CD14-positive monocyte (primary cell): ENCODE measurements at regions not wholly inside any gene's neighbourhood (a gene's known extent, or its start where the extent isn't known, plus 50 kb on each side); places are given as distances from the start of the nearest gene placed in this dataset.

Source experiments
- DNase-seq, 3 donors: peaks; one replicate each; pipeline ENCODE4 v3.0.0-alpha.2; 2011 to 2022
- H2AFZ ChIP-seq: 2 replicates; pipeline ENCODE4 v1.6.0; 2012; ENCODE audit warnings: mild to moderate bottlenecking, low read depth, low read length, inconsistent platforms; ENCODE audit not compliant: insufficient read depth, poor library complexity, severe bottlenecking
- H3K27ac ChIP-seq, 2 donors: 1 replicate in 1 of 2; 2 replicates in 1 of 2; pipeline ENCODE4 v1.5.1; 2012 to 2013; ENCODE audit warnings: low read length in 2 of 2, control low read depth in 1 of 2, inconsistent platforms in 1 of 2, low read depth in 1 of 2, mild to moderate bottlenecking in 1 of 2
- H3K27me3 ChIP-seq, 2 donors: one replicate each; pipeline versions ENCODE4 v1.6.0 to v1.6.1; 2011 to 2013; ENCODE audit warnings: low read length in 2 of 2; ENCODE audit not compliant: control insufficient read depth in 2 of 2, insufficient read depth in 2 of 2
- H3K36me3 ChIP-seq, 2 donors: replicated peaks in 1 of 2; 1 replicate in 1 of 2; 2 replicates in 1 of 2; pipeline versions ENCODE4 v1.5.1 to v1.6.1; 2012 to 2013; ENCODE audit warnings: low read length in 2 of 2, control low read depth in 1 of 2, inconsistent platforms in 1 of 2, mild to moderate bottlenecking in 1 of 2; ENCODE audit not compliant: insufficient read depth in 2 of 2, control insufficient read depth in 1 of 2
- H3K4me1 ChIP-seq, 2 donors: 1 replicate in 1 of 2; 2 replicates in 1 of 2; pipeline versions ENCODE4 v1.5.1 to v1.6.1; 2012 to 2013; ENCODE audit warnings: low read length in 2 of 2, control low read depth in 1 of 2, inconsistent platforms in 1 of 2, mild to moderate bottlenecking in 1 of 2, moderate library complexity in 1 of 2; ENCODE audit not compliant: insufficient read depth in 2 of 2, control insufficient read depth in 1 of 2
- H3K4me2 ChIP-seq: replicated peaks from 2 replicates; pipeline ENCODE3; 2012; ENCODE audit warnings: low read length, moderate library complexity, mild to moderate bottlenecking; ENCODE audit not compliant: poor library complexity, severe bottlenecking; ENCODE audit errors: extremely low read depth
- H3K4me3 ChIP-seq, 3 experiments: fragments of 200-600 bp in 1 of 3; sonication (generic) in 1 of 3; replicated peaks in 1 of 3; 1 replicate in 2 of 3; 2 replicates in 1 of 3; pipeline ENCODE4 v1.5.1; 2011 to 2013; ENCODE audit warnings: low read length in 3 of 3, mild to moderate bottlenecking in 3 of 3, control low read depth in 2 of 3, low read depth in 2 of 3, inconsistent platforms in 1 of 3, moderate library complexity in 1 of 3
- H3K79me2 ChIP-seq: 2 replicates; pipeline ENCODE4 v1.6.0; 2012; ENCODE audit warnings: mild to moderate bottlenecking, control low read depth, inconsistent platforms, low read length, moderate library complexity; ENCODE audit not compliant: insufficient read depth
- H3K9ac ChIP-seq: 2 replicates; pipeline ENCODE4 v1.6.0; 2017; ENCODE audit warnings: low read length, mild to moderate bottlenecking; ENCODE audit not compliant: insufficient read depth, poor library complexity, severe bottlenecking
- H3K9me3 ChIP-seq, 2 donors: replicated peaks in 1 of 2; 1 replicate in 1 of 2; 2 replicates in 1 of 2; pipeline versions ENCODE4 v1.5.1 to v1.6.1; 2012 to 2013; ENCODE audit warnings: low read length in 2 of 2, control low read depth in 1 of 2; ENCODE audit not compliant: control insufficient read depth in 1 of 2, insufficient read depth in 1 of 2
- H4K20me1 ChIP-seq: 2 replicates; pipeline ENCODE4 v1.6.0; 2012; ENCODE audit warnings: mild to moderate bottlenecking, low read length, control low read depth, moderate library complexity; ENCODE audit not compliant: insufficient read depth
- H3K27ac Mint-ChIP-seq, 7 donors: one replicate each; pipeline ENCODE4 v1.8.0; 2020; ENCODE audit warnings: mild to moderate bottlenecking in 7 of 7, mixed read lengths in 7 of 7, moderate library complexity in 6 of 7, inconsistent platforms in 2 of 7
- H3K27me3 Mint-ChIP-seq, 3 donors: one replicate each; pipeline ENCODE4 v1.8.0; 2021 to 2022; ENCODE audit warnings: low read depth in 3 of 3, mild to moderate bottlenecking in 3 of 3, mixed read lengths in 3 of 3, moderate library complexity in 3 of 3, inconsistent platforms in 1 of 3
- H3K36me3 Mint-ChIP-seq, 2 donors: one replicate each; pipeline ENCODE4 v1.8.0; 2020; ENCODE audit warnings: mixed read lengths in 2 of 2, inconsistent platforms in 1 of 2, mild to moderate bottlenecking in 1 of 2
- H3K4me1 Mint-ChIP-seq: one replicate; pipeline ENCODE4 v1.8.0; 2020; ENCODE audit warnings: mild to moderate bottlenecking, mixed read lengths
- H3K4me3 Mint-ChIP-seq, 2 donors: one replicate each; pipeline ENCODE4 v1.8.0; 2020; ENCODE audit warnings: mild to moderate bottlenecking in 2 of 2, mixed read lengths in 2 of 2, moderate library complexity in 1 of 2
- H3K9me3 Mint-ChIP-seq, 7 donors: one replicate each; pipeline ENCODE4 v1.8.0; 2020 to 2022; ENCODE audit warnings: mixed read lengths in 7 of 7, mild to moderate bottlenecking in 6 of 7, moderate library complexity in 6 of 7, inconsistent platforms in 2 of 7
- CTCF ChIP-seq: fragments of 200-600 bp; IDR thresholded peaks from one replicate; pipeline ENCODE4 v1.8.0; 2022; ENCODE audit warnings: antibody characterized with exemption, mild to moderate bottlenecking
- WGBS: methylation state at CpG from one replicate; pipeline ENCODE4 v1.1.5; 2013; ENCODE audit warnings: missing lambda C conversion rate; ENCODE audit not compliant: insufficient coverage; 5-methylcytosine and 5-hydroxymethylcytosine counted together
- intact Hi-C, 2 donors: fragments of 100-400 bp; cut with micrococcal nuclease; formaldehyde crosslinking; loops; one replicate each; pipeline versions ENCODE4 v1.15.0 to v1.15.1; 2023

- Histone ChIP-seq H2AFZ (no peak overlapping the region), H3K4me1 (no peaks in the 10 kb centered on the region), H3K9me3 (peaks cover 0 to 4% of the 10 kb centered on the region in 2 donors), H3K36me3 (no peaks in the 10 kb centered on the region), H3K79me2 (no peaks in the 10 kb centered on the region), H4K20me1 (no peaks in the 10 kb centered on the region), H3K9ac (no peak overlapping the region), H3K4me2 (no peak overlapping the region), H3K4me3 (no peak overlapping the region), H3K27me3 (no peaks in the 10 kb centered on the region), H3K27ac (no peak overlapping the region)
- no peak for DNase-seq
- H3K27me3 Mint-ChIP-seq = no peaks in the 10 kb centered on the region
- H3K27ac Mint-ChIP-seq = no peak overlapping the region
- no peaks in the 10 kb centered on the region for H3K36me3 Mint-ChIP-seq
- H3K4me3 Mint-ChIP-seq = no peak overlapping the region
- 75% methylated on average over 1 of the region's 1 CpG for WGBS
- peaks cover 0 to 1% (median 0%) of the 10 kb centered on the region in 7 donors for H3K9me3 Mint-ChIP-seq
- intact Hi-C loops = no loop called here
- no peaks in the 10 kb centered on the region for H3K4me1 Mint-ChIP-seq
- TF ChIP-seq CTCF = no peak
Measured at GRCh38 chr4:167715176-167715575, 377.2 kb upstream of the ANXA10 start.

GRCh38 chr4:167717495-167717894, 374.8 kb upstream of the ANXA10 start:
- intact Hi-C loops = no loop called here
- H3K27me3 ChIP-seq = no peaks in the 10 kb centered on the region
- Mint-ChIP-seq H3K9me3 (peaks cover 0 to 3% (median 2%) of the 10 kb centered on the region in 7 donors), H3K4me3 (no peak overlapping the region), H3K27ac (no peak overlapping the region), H3K27me3 (no peaks in the 10 kb centered on the region), H3K36me3 (no peaks in the 10 kb centered on the region), H3K4me1 (no peaks in the 10 kb centered on the region)
- no peak overlapping the region for H2AFZ ChIP-seq
- no peaks in the 10 kb centered on the region for H3K79me2 ChIP-seq
- H3K4me2 ChIP-seq = no peak overlapping the region
- H3K36me3 ChIP-seq = no peaks in the 10 kb centered on the region
- WGBS = no CpG with 5 or more reads among the region's 2 CpGs
- H3K9ac ChIP-seq = no peak overlapping the region
- H3K9me3 ChIP-seq = peaks cover 0 to 8% of the 10 kb centered on the region in 2 donors
- no peak for DNase-seq
- no peak overlapping the region for H3K4me3 ChIP-seq
- no peaks in the 10 kb centered on the region for H3K4me1 ChIP-seq
- no peak overlapping the region for H3K27ac ChIP-seq
- TF ChIP-seq CTCF = no peak
- H4K20me1 ChIP-seq = no peaks in the 10 kb centered on the region
